ENCODE measurements at regions not wholly inside any gene's neighbourhood (a gene's known extent, or its start where the extent isn't known, plus 50 kb on each side); places are given as distances from the start of the nearest gene placed in this dataset.

GRCh38 chrX:149274516-149275105 is 230.5 kb downstream of the IDS start:
- DNase-seq: no peak

GRCh38 chrX:149272690-149273463 is 232.2 kb downstream of the IDS start:
- DNase-seq: no peak

GRCh38 chrX:149267878-149268813 is 237.0 kb downstream of the IDS start:
- DNase-seq: no peak

- no peak for DNase-seq
Observed at GRCh38 chrX:149262086-149262485, 243.0 kb downstream of the IDS start.

- no peak for DNase-seq
Observed at GRCh38 chrX:149259241-149259640, 245.9 kb downstream of the IDS start.

- no peak for DNase-seq
Observed at GRCh38 chrX:149255860-149256259, 249.2 kb downstream of the IDS start.

GRCh38 chrX:149248073-149248625 is 257.0 kb downstream of the IDS start:
- no peak for DNase-seq

- no peak for DNase-seq
Observed at GRCh38 chrX:149230689-149231088, 274.4 kb downstream of the IDS start.

- no peak for DNase-seq
Observed at GRCh38 chrX:149223854-149224253, 281.3 kb downstream of the IDS start.

GRCh38 chrX:149222040-149222439 is 283.1 kb downstream of the IDS start:
- no peak for DNase-seq

GRCh38 chrX:149221230-149221629 is 283.9 kb downstream of the IDS start:
- no peak for DNase-seq

- no peak for DNase-seq
Observed at GRCh38 chrX:149213264-149213663, 291.8 kb downstream of the IDS start.

GRCh38 chrX:149208307-149208706 is 296.8 kb downstream of the IDS start:
- DNase-seq: no peak

GRCh38 chrX:149207518-149207917 is 297.6 kb downstream of the IDS start:
- no peak for DNase-seq

GRCh38 chrX:149205937-149206336 is 299.2 kb downstream of the IDS start:
- DNase-seq: no peak

- no peak for DNase-seq
Observed at GRCh38 chrX:149205081-149205480, 300.0 kb downstream of the IDS start.

- no peak for DNase-seq
Observed at GRCh38 chrX:149199734-149200133, 305.4 kb downstream of the IDS start.

GRCh38 chrX:149198980-149199732 is 305.9 kb downstream of the IDS start:
- no peak for DNase-seq

- no peak for DNase-seq
Observed at GRCh38 chrX:149185087-149185486, 320.0 kb downstream of the IDS start.

GRCh38 chrX:149161435-149162088 is 343.5 kb downstream of the IDS start:
- no peak for DNase-seq

GRCh38 chrX:149157976-149158375 is 347.1 kb downstream of the IDS start:
- no peak for DNase-seq

- no peak for DNase-seq
Observed at GRCh38 chrX:149152941-149153340, 352.2 kb downstream of the IDS start.

Measured in CD4-positive, alpha-beta T cell treated with Interferon alpha-2 for 1 hour (primary cell).